ENCODE measurements at regions not wholly inside any gene's neighbourhood (a gene's known extent, or its start where the extent isn't known, plus 50 kb on each side); places are given as distances from the start of the nearest gene placed in this dataset.

- H3K27me3 Mint-ChIP-seq: peaks cover 10% of the 10 kb centered on the region
- ChIA-PET POLR2A (no interaction called here), CTCF (no interaction called here)
- DNase-seq: no peak
- no peak overlapping the region for H3K27ac Mint-ChIP-seq
- H3K36me3 Mint-ChIP-seq (ENCODE audit: low read depth): no peaks in the 10 kb centered on the region
- H3K4me1 Mint-ChIP-seq: no peaks in the 10 kb centered on the region
- no peaks in the 10 kb centered on the region for H3K9me3 Mint-ChIP-seq
- no peak overlapping the region for H3K4me3 Mint-ChIP-seq
Observed at GRCh38 chr5:72569408-72569944, 62.3 kb upstream of the ZNF366 start.

- Mint-ChIP-seq H3K9me3 (no peaks in the 10 kb centered on the region), H3K27ac (no peak overlapping the region), H3K27me3 (peaks cover 12% of the 10 kb centered on the region), H3K4me1 (no peaks in the 10 kb centered on the region), H3K4me3 (no peak overlapping the region), H3K36me3 (ENCODE audit: low read depth) (no peaks in the 10 kb centered on the region)
- no peak for DNase-seq
- CTCF ChIA-PET: interaction anchor here (0.9 kb wide), 1 partner anchor 44 kb away, joined by 3 read pairs; no protein-coding TSS in a partner anchor
- POLR2A ChIA-PET: no interaction called here
Observed at GRCh38 chr5:72566746-72567145, 59.5 kb upstream of the ZNF366 start.

DNA sequence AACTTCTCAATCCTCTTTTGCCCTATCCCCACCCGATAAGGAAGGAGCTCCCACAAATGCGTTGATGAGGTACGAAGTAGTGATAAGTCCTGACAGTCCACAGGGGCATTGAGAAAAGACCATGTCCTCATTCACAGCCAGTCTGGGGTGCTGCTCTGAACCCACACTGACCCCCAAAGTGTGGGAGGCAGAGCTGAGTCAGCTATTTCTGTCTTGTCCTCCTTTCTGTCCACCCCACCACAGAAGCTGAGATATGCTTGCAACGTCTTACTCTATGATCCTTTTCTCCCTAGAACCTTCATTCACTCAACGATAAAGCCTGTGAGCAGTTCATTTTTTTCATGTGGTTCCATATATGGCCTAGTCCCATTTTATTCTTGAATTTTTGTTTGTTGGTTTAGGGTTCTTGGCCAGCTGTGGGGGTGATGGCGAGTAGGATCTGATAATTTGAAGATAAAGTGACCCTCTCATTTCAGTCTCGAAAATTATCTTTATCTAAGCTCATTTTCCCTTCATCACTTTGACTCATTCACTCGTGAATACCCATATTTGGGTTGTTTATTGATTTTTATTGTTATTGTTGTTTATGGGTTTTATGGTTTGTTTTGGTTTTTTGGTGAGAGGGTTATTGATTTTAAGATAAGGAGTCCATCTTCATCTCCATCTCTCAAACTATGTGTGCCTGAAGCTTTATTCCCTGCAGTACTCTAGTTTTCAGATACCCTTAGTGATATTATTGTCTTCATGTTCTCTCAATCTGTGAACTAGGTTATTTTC, 58.5 kb upstream of the ZNF366 start:
- no peak for DNase-seq
- Mint-ChIP-seq H3K36me3 (ENCODE audit: low read depth) (no peaks in the 10 kb centered on the region), H3K4me3 (no peak overlapping the region), H3K27ac (no peak overlapping the region), H3K4me1 (no peaks in the 10 kb centered on the region), H3K9me3 (no peaks in the 10 kb centered on the region), H3K27me3 (peaks cover 16% of the 10 kb centered on the region)
- ChIA-PET CTCF (no interaction called here), POLR2A (no interaction called here)

- Mint-ChIP-seq H3K27me3 (peaks cover 11% of the 10 kb centered on the region), H3K9me3 (no peaks in the 10 kb centered on the region), H3K4me1 (no peaks in the 10 kb centered on the region), H3K27ac (no peak overlapping the region), H3K36me3 (ENCODE audit: low read depth) (no peaks in the 10 kb centered on the region), H3K4me3 (no peak overlapping the region)
- ChIA-PET POLR2A (no interaction called here), CTCF (no interaction called here)
- no peak for DNase-seq
Observed at GRCh38 chr5:72562717-72563116, 55.5 kb upstream of the ZNF366 start.

GRCh38 chr5:72561148-72561972, 54.1 kb upstream of the ZNF366 start:
- POLR2A ChIA-PET: no interaction called here
- Mint-ChIP-seq H3K27ac (no peak overlapping the region), H3K4me3 (no peak overlapping the region), H3K9me3 (no peaks in the 10 kb centered on the region), H3K27me3 (peaks cover 21% of the 10 kb centered on the region), H3K36me3 (ENCODE audit: low read depth) (no peaks in the 10 kb centered on the region), H3K4me1 (peaks cover 7% of the 10 kb centered on the region)
- CTCF ChIA-PET: no interaction called here
- no peak for DNase-seq

DNA sequence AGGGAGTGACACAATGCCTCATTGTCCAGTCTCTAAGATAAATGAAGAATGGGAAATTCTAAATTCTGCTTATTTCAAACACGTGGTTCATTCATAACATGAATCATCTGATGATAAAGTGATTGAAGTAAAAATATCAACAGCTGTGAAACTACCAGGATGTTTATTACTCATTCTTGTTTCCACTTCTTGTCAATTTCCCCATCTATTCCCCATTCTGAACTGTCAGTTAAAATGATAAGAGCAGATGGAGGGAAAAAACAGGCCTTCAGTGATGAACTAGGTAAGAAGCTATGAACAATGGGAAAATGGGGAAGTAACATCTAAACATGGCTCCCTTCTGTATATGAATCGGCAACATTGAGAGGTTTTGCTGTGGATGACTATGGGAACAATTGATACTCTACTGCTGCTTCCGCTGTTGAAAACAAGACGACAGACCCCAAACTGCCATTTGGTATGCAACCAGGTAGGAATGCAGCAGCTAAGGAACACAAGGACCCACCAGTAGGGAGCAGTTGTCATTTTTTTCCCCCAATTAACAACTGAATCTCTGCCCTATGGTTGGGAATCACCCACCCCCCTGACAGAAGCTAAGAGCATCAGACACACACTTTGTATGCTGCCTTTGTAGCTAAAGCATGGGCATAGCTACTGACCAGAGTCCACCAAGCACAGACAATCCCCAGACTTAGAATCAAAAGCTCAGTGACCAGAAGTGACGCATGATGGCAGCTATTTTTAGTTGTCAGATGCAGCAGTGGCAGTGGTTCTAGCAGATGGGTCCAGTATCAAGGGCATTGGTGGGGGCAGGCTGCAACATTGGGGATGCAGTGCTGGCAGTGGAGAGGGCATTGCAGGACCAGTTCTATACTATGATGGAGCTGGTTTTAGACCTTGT, 52.9 kb upstream of the ZNF366 start:
- Mint-ChIP-seq H3K4me3 (no peak overlapping the region), H3K27me3 (peaks cover 27% of the 10 kb centered on the region), H3K9me3 (no peaks in the 10 kb centered on the region)

DNA sequence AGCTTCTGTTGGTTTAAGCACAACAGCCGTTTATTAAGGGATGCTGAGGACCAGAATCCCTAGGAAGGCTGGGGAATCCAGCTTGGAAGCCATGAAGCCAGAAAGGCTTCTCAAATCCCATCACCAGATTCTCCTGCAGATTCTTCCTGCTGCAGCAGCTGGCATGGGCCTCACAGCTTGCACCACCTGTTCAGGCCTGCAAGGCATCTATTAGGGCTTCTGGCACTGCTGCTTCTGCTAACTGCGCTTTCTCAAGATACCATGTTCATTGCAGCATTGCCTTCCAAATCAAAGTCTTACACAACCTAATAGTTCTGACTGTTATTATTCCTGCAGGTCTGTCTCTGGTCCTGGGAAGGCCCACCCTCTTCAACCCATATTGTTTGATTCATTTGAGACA, 51.2 kb upstream of the ZNF366 start:
- Mint-ChIP-seq H3K36me3 (ENCODE audit: low read depth) (no peaks in the 10 kb centered on the region), H3K4me1 (peaks cover 8% of the 10 kb centered on the region), H3K9me3 (no peaks in the 10 kb centered on the region), H3K27ac (no peak overlapping the region), H3K4me3 (no peak overlapping the region), H3K27me3 (peaks cover 35% of the 10 kb centered on the region)
- CTCF ChIA-PET: no interaction called here
- POLR2A ChIA-PET: no interaction called here
- DNase-seq: no peak

More for the DNA sequence above, 52.9 kb upstream of the ZNF366 start:
- Mint-ChIP-seq H3K4me1 (peaks cover 8% of the 10 kb centered on the region), H3K27ac (no peak overlapping the region), H3K36me3 (ENCODE audit: low read depth) (no peaks in the 10 kb centered on the region)
- ChIA-PET CTCF (no interaction called here), POLR2A (no interaction called here)
- DNase-seq: no peak

GRCh38 chr5:72558046-72558336, 50.8 kb upstream of the ZNF366 start:
- Mint-ChIP-seq H3K27me3 (peaks cover 38% of the 10 kb centered on the region), H3K27ac (no peak overlapping the region), H3K4me3 (no peak overlapping the region), H3K4me1 (peaks cover 8% of the 10 kb centered on the region), H3K9me3 (no peaks in the 10 kb centered on the region), H3K36me3 (ENCODE audit: low read depth) (no peaks in the 10 kb centered on the region)
- DNase-seq: no peak
- ChIA-PET POLR2A (no interaction called here), CTCF (no interaction called here)

DNA sequence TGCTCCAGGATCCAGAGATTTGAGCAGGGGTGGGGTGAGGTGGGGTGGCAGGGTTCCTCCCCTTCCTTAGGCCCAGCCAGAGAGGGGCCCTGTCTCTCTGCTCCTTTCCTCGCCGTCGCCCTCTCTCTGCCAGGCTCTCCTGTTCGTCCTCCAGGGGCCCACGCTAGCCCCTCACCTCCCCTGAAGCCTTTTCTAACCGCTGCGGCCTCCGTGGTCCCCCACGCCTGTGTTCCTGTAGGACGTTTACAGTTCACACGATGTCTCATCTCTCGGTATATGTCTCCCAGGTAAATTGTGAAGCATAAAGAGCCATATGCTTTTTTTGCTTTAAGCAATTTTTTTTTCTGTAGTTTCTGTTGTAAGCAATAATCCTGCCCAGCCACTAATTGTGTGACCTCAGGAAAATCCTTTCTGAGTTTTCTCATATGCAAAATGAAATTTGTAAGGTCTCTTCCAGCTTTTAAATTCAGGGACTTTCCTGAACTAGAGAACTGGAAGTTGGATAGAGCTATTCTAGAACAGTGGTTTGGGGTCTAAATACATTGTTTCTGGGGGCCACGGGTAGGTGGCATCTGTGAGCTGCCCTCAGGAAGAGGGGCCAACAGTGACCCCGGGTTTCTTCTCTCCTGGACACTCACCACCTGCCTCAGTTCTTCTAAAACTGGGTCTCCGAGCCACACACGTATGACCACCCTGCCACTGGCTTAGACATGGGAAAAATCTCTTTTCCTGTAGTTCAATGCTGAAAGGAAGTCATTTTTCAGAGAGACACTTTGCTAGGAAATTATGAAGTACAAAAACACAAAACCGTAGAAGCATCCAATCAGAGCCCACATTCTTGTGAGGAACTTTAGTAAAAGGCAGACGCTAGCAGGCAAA, 50.2 kb upstream of the ZNF366 start:
- CTCF ChIA-PET: no interaction called here

More for the DNA sequence above, 50.2 kb upstream of the ZNF366 start:
- Mint-ChIP-seq H3K36me3 (ENCODE audit: low read depth) (no peaks in the 10 kb centered on the region), H3K27ac (no peak overlapping the region), H3K9me3 (no peaks in the 10 kb centered on the region), H3K4me3 (no peak overlapping the region), H3K4me1 (peaks cover 8% of the 10 kb centered on the region), H3K27me3 (peaks cover 40% of the 10 kb centered on the region)
- POLR2A ChIA-PET: no interaction called here
- DNase-seq: no peak

All from activated CD4-positive, alpha-beta memory T cell treated with anti-CD3 and anti-CD28 coated beads, Interleukin-2, amount 10 ng/mL, durations not matched to agents 7 days and 5 days (primary cell).